OCI-LY1 (cell line): ENCODE measurements at regions not wholly inside any gene's neighbourhood (a gene's known extent, or its start where the extent isn't known, plus 50 kb on each side); places are given as distances from the start of the nearest gene placed in this dataset.

Experiments
- EZH2 ChIP-seq: fragments of 200-600 bp; sonication (generic), shearing (Covaris generic); IDR thresholded peaks from 2 replicates; pipeline ENCODE4 v1.8.0; 2017; ENCODE audit warnings: borderline replicate concordance, mixed run types, mild to moderate bottlenecking, antibody characterized with exemption, low read length, moderate library complexity, mixed read lengths
- TF ChIP-seq, protein P1 (sequence below): fragments of 200-600 bp; sonication (generic), shearing (Covaris generic); IDR thresholded peaks from 2 replicates; pipeline ENCODE4 v1.5.1; 2017; ENCODE audit warnings: mild to moderate bottlenecking, antibody characterized with exemption, low read length, moderate library complexity, mixed read lengths

- TF ChIP-seq, protein P1, sequence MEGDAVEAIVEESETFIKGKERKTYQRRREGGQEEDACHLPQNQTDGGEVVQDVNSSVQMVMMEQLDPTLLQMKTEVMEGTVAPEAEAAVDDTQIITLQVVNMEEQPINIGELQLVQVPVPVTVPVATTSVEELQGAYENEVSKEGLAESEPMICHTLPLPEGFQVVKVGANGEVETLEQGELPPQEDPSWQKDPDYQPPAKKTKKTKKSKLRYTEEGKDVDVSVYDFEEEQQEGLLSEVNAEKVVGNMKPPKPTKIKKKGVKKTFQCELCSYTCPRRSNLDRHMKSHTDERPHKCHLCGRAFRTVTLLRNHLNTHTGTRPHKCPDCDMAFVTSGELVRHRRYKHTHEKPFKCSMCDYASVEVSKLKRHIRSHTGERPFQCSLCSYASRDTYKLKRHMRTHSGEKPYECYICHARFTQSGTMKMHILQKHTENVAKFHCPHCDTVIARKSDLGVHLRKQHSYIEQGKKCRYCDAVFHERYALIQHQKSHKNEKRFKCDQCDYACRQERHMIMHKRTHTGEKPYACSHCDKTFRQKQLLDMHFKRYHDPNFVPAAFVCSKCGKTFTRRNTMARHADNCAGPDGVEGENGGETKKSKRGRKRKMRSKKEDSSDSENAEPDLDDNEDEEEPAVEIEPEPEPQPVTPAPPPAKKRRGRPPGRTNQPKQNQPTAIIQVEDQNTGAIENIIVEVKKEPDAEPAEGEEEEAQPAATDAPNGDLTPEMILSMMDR, result no peak
- TF ChIP-seq EZH2, result no peak
Measured at GRCh38 chr9:78828521-78828920, 531.6 kb downstream of the PSAT1 start.
